Ascending aorta (tissue), 2 donors: ENCODE measurements at regions not wholly inside any gene's neighbourhood (a gene's known extent, or its start where the extent isn't known, plus 50 kb on each side); places are given as distances from the start of the nearest gene placed in this dataset.

Source experiments
- DNase-seq, 2 donors: peaks; one replicate each; pipeline ENCODE4 v3.0.0-alpha.2; 2019; ENCODE audit warnings: low spot score in 2 of 2
- H3K27ac ChIP-seq, 2 donors: fragments of 200-600 bp; sonication (generic); one replicate each; pipeline ENCODE4 v1.5.1; 2016 to 2017; ENCODE audit warnings: mild to moderate bottlenecking in 1 of 2
- H3K27me3 ChIP-seq: fragments of 200-600 bp; sonication (generic); one replicate; pipeline ENCODE4 v1.5.1; 2017
- H3K36me3 ChIP-seq, 2 donors: fragments of 200-600 bp; sonication (generic); one replicate each; pipeline ENCODE4 v1.5.1; 2016
- H3K4me1 ChIP-seq, 2 donors: fragments of 200-600 bp; sonication (generic); one replicate each; pipeline ENCODE4 v1.5.1; 2016 to 2017; ENCODE audit warnings: mild to moderate bottlenecking in 1 of 2
- H3K4me3 ChIP-seq, 2 donors: fragments of 200-600 bp; sonication (generic); one replicate each; pipeline ENCODE4 v1.5.1; 2016 to 2017; ENCODE audit warnings: mild to moderate bottlenecking in 1 of 2
- H3K9me3 ChIP-seq, 2 donors: fragments of 200-600 bp; sonication (generic); one replicate each; pipeline ENCODE4 v1.5.1; 2016
- intact Hi-C: fragments of 100-400 bp; cut with DNase I; formaldehyde crosslinking; loops from one replicate; pipeline ENCODE4 v1.15.1; 2023
- TF ChIP-seq, protein P1 (sequence below), 3 experiments: fragments of 200-600 bp in 2 of 3; fragments of 450-650 bp in 1 of 3; sonication (generic) in 2 of 3; IDR thresholded peaks; one replicate each; pipeline ENCODE4 v1.5.1; 2016 to 2019; ENCODE audit warnings: antibody characterized with exemption in 3 of 3, mild to moderate bottlenecking in 1 of 3, moderate library complexity in 1 of 3

DNA sequence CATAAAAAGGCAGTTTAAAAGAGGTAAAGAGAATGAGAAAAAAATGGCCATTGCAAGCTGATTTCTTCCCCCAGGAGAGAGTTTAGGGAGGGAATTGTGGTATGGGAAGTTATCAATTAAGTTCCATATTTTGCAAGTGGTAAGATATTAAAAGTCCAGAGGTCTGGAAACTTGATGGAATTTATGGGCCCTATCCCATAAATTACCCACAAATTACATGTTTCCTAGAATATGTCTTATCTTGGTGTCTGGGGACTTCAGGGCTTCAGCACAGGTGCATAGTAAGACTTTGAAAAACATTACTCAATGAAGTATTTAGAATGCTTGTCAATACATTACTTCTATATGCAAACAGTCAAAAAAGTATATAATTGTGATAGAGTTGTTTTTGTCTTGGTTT lies 614.9 kb upstream of the LRRC4C start:
- Histone ChIP-seq H3K36me3 (no peaks in the 10 kb centered on the region), H3K27me3 (no peaks in the 10 kb centered on the region), H3K9me3 (no peaks in the 10 kb centered on the region), H3K27ac (no peak overlapping the region), H3K4me1 (no peaks in the 10 kb centered on the region), H3K4me3 (no peak overlapping the region)
- no peak for DNase-seq
- intact Hi-C loops = no loop called here
- TF ChIP-seq, protein P1, sequence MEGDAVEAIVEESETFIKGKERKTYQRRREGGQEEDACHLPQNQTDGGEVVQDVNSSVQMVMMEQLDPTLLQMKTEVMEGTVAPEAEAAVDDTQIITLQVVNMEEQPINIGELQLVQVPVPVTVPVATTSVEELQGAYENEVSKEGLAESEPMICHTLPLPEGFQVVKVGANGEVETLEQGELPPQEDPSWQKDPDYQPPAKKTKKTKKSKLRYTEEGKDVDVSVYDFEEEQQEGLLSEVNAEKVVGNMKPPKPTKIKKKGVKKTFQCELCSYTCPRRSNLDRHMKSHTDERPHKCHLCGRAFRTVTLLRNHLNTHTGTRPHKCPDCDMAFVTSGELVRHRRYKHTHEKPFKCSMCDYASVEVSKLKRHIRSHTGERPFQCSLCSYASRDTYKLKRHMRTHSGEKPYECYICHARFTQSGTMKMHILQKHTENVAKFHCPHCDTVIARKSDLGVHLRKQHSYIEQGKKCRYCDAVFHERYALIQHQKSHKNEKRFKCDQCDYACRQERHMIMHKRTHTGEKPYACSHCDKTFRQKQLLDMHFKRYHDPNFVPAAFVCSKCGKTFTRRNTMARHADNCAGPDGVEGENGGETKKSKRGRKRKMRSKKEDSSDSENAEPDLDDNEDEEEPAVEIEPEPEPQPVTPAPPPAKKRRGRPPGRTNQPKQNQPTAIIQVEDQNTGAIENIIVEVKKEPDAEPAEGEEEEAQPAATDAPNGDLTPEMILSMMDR (IDR thresholded peaks at IDR 0.05) = no peak

DNA sequence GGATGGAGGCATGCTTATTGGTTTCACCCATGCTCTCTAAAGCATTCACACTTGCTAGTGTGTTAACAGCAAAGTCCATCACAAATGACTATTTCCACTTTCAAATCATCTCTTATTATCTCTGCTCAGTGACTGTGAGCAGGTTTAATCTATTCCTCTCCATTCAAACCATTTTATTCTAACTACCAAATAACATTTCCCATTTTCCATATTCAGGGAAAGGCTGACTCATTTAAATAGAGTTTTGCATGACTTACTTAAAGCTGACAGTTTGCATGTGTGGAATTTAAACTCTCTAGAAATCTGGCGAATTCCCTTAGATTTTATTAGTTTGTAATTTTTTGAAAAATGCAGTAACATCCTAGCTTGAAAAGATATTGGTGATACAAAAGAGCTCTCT lies 615.7 kb upstream of the LRRC4C start:
- no peak overlapping the region for H3K4me3 ChIP-seq
- intact Hi-C loops = no loop called here
- H3K27ac ChIP-seq = no peak overlapping the region
- DNase-seq = no peak
- H3K4me1 ChIP-seq = no peaks in the 10 kb centered on the region
- H3K36me3 ChIP-seq = no peaks in the 10 kb centered on the region
- H3K9me3 ChIP-seq = no peaks in the 10 kb centered on the region
- TF ChIP-seq, protein P1 (IDR thresholded peaks at IDR 0.05) = no peak
- no peaks in the 10 kb centered on the region for H3K27me3 ChIP-seq

DNA sequence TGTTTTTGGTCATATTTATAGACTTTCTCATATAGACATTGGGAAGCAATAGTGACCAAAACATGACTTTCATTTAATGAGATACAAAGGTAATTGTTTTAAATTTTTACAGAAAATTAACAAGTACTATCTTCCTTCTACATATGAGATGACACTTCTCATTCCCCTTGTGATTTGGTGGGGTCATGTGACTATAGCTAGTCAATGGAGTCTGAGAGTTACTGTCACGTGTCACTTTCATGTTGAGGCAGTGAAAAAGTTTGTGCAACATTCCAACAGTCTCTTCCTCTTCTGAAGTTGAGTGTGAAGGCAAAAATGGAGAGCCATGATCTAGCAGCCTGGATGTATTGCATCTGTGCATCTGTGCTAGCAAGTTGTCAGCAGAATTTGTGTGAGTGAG lies 618.3 kb upstream of the LRRC4C start:
- Histone ChIP-seq H3K4me1 (no peaks in the 10 kb centered on the region), H3K36me3 (no peaks in the 10 kb centered on the region), H3K27ac (no peak overlapping the region), H3K9me3 (no peaks in the 10 kb centered on the region), H3K27me3 (no peaks in the 10 kb centered on the region), H3K4me3 (no peak overlapping the region)
- DNase-seq = no peak
- intact Hi-C loops = no loop called here
- TF ChIP-seq, protein P1 (IDR thresholded peaks at IDR 0.05) = no peak

DNA sequence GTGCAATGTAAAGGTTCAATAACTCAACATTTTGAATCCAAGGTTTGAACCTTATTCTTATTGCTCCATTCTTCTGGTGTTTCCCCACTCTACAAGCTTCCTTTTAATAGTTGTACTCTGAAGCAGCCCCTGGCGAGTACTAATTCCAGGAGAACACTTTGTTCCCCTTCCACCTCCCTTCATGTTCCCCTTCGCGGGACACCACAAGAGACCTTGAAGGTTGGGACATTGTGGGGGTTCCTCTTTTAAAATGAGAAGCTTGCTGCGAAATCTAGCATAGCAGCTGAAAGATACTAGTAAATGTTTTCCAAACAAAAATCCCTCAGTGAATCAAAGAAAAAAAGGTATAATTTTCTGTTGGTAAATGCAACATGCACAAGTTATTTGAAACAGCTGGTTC lies 626.3 kb upstream of the LRRC4C start:
- H3K27me3 ChIP-seq = no peaks in the 10 kb centered on the region
- no peak for DNase-seq
- intact Hi-C loops = no loop called here
- no peaks in the 10 kb centered on the region for H3K36me3 ChIP-seq
- TF ChIP-seq, protein P1 (IDR thresholded peaks at IDR 0.05) = no peak
- H3K4me1 ChIP-seq = no peaks in the 10 kb centered on the region
- no peaks in the 10 kb centered on the region for H3K9me3 ChIP-seq
- H3K27ac ChIP-seq = no peak overlapping the region
- H3K4me3 ChIP-seq = no peak overlapping the region

DNA sequence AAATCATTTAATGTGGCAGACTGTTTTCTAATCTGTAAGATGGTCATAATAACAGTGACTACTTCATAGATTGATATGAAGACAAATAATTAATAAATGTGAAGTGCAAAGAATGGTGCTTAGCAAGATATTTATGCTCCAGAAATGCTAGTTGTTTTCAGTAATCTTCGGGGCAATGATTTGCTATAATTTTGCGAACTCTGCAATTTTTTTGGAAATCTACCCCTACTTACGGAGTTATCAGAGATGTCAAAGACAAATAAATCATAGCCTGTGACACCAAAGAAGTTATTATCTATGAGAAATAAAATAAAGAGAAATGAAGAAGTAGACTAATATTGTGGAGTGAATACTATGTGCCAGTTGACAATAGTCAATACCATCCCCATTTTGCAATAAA lies 634.1 kb upstream of the LRRC4C start:
- Histone ChIP-seq H3K9me3 (no peaks in the 10 kb centered on the region), H3K4me1 (no peaks in the 10 kb centered on the region), H3K27ac (no peak overlapping the region), H3K4me3 (no peak overlapping the region), H3K27me3 (no peaks in the 10 kb centered on the region), H3K36me3 (no peaks in the 10 kb centered on the region)
- no peak for DNase-seq
- TF ChIP-seq, protein P1 (IDR thresholded peaks at IDR 0.05) = no peak
- intact Hi-C loops = no loop called here

DNA sequence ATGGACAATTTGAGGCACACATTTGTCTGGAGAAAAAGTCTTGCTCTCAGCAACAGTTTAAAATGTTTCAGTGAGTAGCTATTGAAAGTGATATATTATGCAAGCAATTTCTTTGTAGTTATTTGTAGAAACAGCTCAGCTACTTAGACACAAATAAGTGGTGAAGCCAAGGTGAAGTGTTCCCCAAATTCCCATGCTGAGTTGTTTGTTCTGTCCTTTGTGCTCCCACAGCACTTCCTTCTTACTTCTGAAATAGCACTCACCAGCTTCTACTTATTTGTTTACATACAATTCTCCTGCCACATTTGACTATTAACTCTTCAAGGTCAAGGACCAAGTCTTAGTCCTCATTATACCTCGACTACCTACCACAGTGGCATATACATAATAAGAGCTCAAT lies 638.6 kb upstream of the LRRC4C start:
- intact Hi-C loops = no loop called here
- no peaks in the 10 kb centered on the region for H3K4me1 ChIP-seq
- H3K36me3 ChIP-seq = no peaks in the 10 kb centered on the region
- H3K27me3 ChIP-seq = no peaks in the 10 kb centered on the region
- TF ChIP-seq, protein P1 (IDR thresholded peaks at IDR 0.05) = no peak
- no peak overlapping the region for H3K4me3 ChIP-seq
- no peak for DNase-seq
- H3K27ac ChIP-seq = no peak overlapping the region
- no peaks in the 10 kb centered on the region for H3K9me3 ChIP-seq
